PC-9 (cell line): ENCODE measurements at regions not wholly inside any gene's neighbourhood (a gene's known extent, or its start where the extent isn't known, plus 50 kb on each side); places are given as distances from the start of the nearest gene placed in this dataset.

Source experiments
- EZH2 ChIP-seq: fragments of 200-600 bp; sonication (generic); IDR thresholded peaks from 2 replicates; pipeline ENCODE4 v1.8.0; 2017; ENCODE audit warnings: antibody characterized with exemption, low read depth
- TF ChIP-seq, protein P1 (sequence below): fragments of 200-600 bp; sonication (generic); conservative IDR thresholded peaks from 2 replicates; pipeline ENCODE4 v1.6.1; 2017; ENCODE audit warnings: mixed run types, antibody characterized with exemption, mild to moderate bottlenecking, moderate library complexity

DNA sequence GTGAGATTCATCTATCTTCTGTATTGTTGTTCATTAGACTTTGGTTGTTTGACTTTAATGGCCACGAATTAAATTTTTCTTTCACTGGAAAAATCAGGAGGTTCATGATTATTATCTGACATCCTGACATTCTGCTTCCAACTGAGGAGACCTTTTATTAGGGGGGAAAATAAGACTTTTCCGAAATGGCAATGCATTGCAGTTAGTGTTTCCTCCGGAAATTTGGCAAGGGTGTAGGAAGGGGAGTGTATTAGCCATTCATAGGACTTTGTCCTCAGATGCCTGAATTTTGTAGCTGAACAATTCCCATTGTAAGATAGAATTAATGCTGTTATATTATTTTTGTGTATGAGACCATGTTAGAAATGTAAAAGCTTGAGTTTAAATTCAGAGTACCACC lies 450.6 kb upstream of the TGFBR2 start:
- no peak for TF ChIP-seq EZH2
- TF ChIP-seq, protein P1, sequence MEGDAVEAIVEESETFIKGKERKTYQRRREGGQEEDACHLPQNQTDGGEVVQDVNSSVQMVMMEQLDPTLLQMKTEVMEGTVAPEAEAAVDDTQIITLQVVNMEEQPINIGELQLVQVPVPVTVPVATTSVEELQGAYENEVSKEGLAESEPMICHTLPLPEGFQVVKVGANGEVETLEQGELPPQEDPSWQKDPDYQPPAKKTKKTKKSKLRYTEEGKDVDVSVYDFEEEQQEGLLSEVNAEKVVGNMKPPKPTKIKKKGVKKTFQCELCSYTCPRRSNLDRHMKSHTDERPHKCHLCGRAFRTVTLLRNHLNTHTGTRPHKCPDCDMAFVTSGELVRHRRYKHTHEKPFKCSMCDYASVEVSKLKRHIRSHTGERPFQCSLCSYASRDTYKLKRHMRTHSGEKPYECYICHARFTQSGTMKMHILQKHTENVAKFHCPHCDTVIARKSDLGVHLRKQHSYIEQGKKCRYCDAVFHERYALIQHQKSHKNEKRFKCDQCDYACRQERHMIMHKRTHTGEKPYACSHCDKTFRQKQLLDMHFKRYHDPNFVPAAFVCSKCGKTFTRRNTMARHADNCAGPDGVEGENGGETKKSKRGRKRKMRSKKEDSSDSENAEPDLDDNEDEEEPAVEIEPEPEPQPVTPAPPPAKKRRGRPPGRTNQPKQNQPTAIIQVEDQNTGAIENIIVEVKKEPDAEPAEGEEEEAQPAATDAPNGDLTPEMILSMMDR = no peak
